Stimulated activated naive CD8-positive, alpha-beta T cell treated with anti-CD3 and anti-CD28 coated beads, Interleukin-15, Interleukin-2, amounts not matched to agents 100 U/mL and 50 U/mL, for 24 hours (primary cell): ENCODE measurements at regions not wholly inside any gene's neighbourhood (a gene's known extent, or its start where the extent isn't known, plus 50 kb on each side); places are given as distances from the start of the nearest gene placed in this dataset.
"Not testable (repeated sequence)": the region's sequence is repeated elsewhere in the genome, so short reads cannot be mapped to it uniquely, and the experiment has no call there.

ENCODE experiments used
- ATAC-seq: fragments of 150-1000 bp; cut with Tn5 transposase; one replicate; pipeline ENCODE4 v1.10.0; 2021
- DNase-seq: peaks from one replicate; pipeline ENCODE4 v3.0.0; 2021

- ATAC-seq (no peak), DNase-seq (no peak)
Observed at GRCh38 chr16:79407005-79407404, 193.5 kb downstream of the MAF start.

- DNase-seq (no peak), ATAC-seq (no peak)
Observed at GRCh38 chr16:79404571-79404970, 196.0 kb downstream of the MAF start.

- ATAC-seq (no peak), DNase-seq (no peak)
Observed at GRCh38 chr16:79403534-79403933, 197.0 kb downstream of the MAF start.

- no peak for DNase-seq
- ATAC-seq: no peak
Observed at GRCh38 chr16:79402920-79403319, 197.6 kb downstream of the MAF start.

GRCh38 chr16:79402356-79402755 lies 198.2 kb downstream of the MAF start:
- ATAC-seq (no peak), DNase-seq (no peak)

GRCh38 chr16:79401782-79402181 lies 198.8 kb downstream of the MAF start:
- ATAC-seq: no peak
- no peak for DNase-seq

GRCh38 chr16:79401157-79401556 lies 199.4 kb downstream of the MAF start:
- DNase-seq (no peak), ATAC-seq (no peak)

GRCh38 chr16:79400462-79401149 lies 199.9 kb downstream of the MAF start:
- DNase-seq: no peak

GRCh38 chr16:79395591-79395990 lies 204.9 kb downstream of the MAF start:
- no peak for ATAC-seq
- no peak for DNase-seq

More at GRCh38 chr16:79400462-79401149, 199.9 kb downstream of the MAF start:
- ATAC-seq: no peak

GRCh38 chr16:79394206-79394605 lies 206.3 kb downstream of the MAF start:
- DNase-seq (no peak), ATAC-seq (no peak)

- DNase-seq (no peak), ATAC-seq (no peak)
Observed at GRCh38 chr16:79393564-79393963, 207.0 kb downstream of the MAF start.

GRCh38 chr16:79393127-79393526 lies 207.4 kb downstream of the MAF start:
- ATAC-seq: no peak

GRCh38 chr16:79392081-79392480 lies 208.5 kb downstream of the MAF start:
- DNase-seq: no peak
- ATAC-seq: no peak

More at GRCh38 chr16:79393127-79393526, 207.4 kb downstream of the MAF start:
- no peak for DNase-seq

- no peak for DNase-seq
- ATAC-seq: no peak
Observed at GRCh38 chr16:79391395-79391794, 209.1 kb downstream of the MAF start.

- ATAC-seq (no peak), DNase-seq (no peak)
Observed at GRCh38 chr16:79390481-79391051, 210.0 kb downstream of the MAF start.

- DNase-seq (no peak), ATAC-seq (no peak)
Observed at GRCh38 chr16:79388396-79388795, 212.1 kb downstream of the MAF start.

GRCh38 chr16:79386299-79386698 lies 214.2 kb downstream of the MAF start:
- DNase-seq: no peak
- ATAC-seq: no peak

- ATAC-seq (no peak), DNase-seq (no peak)
Observed at GRCh38 chr16:79381603-79382042, 218.9 kb downstream of the MAF start.

- DNase-seq: no peak
Observed at GRCh38 chr16:79380995-79381602, 219.4 kb downstream of the MAF start.

GRCh38 chr16:79379095-79379494 lies 221.4 kb downstream of the MAF start:
- DNase-seq (no peak), ATAC-seq (no peak)

More at GRCh38 chr16:79380995-79381602, 219.4 kb downstream of the MAF start:
- peak; percentile 28 for ATAC-seq

- not testable (repeated sequence) for ATAC-seq
Observed at GRCh38 chr16:79377082-79377481, 223.5 kb downstream of the MAF start.

GRCh38 chr16:79375351-79375750 lies 225.2 kb downstream of the MAF start:
- ATAC-seq (no peak), DNase-seq (no peak)

More at GRCh38 chr16:79377082-79377481, 223.5 kb downstream of the MAF start:
- DNase-seq: not testable (repeated sequence)

- ATAC-seq: peak; percentile 88
- DNase-seq: peak; percentile 46
Observed at GRCh38 chr16:79372503-79373184, 227.9 kb downstream of the MAF start.
